ENCODE measurements at regions not wholly inside any gene's neighbourhood (a gene's known extent, or its start where the extent isn't known, plus 50 kb on each side); places are given as distances from the start of the nearest gene placed in this dataset.

DNA sequence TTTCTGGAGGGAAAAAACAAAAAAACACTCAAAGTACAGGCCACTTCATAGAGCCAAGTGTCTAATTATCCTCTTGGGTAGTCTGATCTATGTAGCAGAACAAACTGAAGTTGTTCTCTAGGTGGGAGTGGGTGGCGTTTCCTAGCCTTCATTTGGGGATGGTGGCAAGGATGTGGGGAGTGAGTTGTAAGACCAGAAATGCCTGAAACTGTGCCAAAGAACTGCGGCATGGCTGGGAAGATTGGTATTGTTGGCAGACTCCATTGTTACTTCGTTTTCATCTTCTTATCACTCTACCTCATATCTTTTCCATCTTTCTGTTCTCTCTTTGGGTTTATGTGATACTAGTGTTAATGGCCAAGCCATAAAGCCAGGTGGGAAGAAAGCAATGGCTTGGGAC, 177.3 kb upstream of the DDHD1 start:
- TF ChIP-seq, protein P1, sequence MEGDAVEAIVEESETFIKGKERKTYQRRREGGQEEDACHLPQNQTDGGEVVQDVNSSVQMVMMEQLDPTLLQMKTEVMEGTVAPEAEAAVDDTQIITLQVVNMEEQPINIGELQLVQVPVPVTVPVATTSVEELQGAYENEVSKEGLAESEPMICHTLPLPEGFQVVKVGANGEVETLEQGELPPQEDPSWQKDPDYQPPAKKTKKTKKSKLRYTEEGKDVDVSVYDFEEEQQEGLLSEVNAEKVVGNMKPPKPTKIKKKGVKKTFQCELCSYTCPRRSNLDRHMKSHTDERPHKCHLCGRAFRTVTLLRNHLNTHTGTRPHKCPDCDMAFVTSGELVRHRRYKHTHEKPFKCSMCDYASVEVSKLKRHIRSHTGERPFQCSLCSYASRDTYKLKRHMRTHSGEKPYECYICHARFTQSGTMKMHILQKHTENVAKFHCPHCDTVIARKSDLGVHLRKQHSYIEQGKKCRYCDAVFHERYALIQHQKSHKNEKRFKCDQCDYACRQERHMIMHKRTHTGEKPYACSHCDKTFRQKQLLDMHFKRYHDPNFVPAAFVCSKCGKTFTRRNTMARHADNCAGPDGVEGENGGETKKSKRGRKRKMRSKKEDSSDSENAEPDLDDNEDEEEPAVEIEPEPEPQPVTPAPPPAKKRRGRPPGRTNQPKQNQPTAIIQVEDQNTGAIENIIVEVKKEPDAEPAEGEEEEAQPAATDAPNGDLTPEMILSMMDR (IDR thresholded peaks at IDR 0.05): no peak
- no peak for TF ChIP-seq POLR2A (IDR thresholded peaks at IDR 0.05)
